ENCODE measurements at regions not wholly inside any gene's neighbourhood (a gene's known extent, or its start where the extent isn't known, plus 50 kb on each side); places are given as distances from the start of the nearest gene placed in this dataset.

DNA sequence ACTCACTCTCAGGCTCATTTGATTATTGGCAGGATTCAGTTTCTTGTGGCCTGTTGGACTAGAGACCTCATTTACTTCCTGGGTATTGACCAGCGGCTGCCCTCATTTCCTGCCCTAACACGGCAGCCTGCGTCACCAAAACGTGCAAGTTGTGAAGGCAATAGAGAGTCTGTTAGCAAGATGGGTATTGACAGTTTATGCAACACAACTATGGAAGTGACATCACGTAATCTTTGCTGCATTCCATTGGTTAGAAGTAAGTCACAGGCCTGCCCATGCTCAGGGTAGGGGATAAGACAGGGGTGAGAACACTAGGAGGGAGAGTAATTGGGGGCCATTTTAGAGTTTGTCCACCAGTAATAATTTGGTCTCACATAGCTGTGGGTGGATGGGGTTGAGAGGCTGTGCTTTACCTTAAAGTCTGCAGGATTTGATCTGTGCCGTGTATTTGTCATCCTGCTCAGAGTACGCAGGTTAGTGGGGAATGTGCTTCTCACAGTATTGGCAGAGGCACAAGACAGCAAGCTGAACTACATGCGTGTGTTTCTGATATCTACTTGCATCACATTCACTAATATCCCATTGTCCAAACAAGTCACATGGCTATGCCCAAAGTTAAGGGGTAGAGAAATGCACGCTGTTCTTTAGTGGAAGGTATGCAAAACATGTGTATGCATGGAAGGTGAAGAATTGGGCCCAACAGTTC lies 83.3 kb downstream of the EDEM1 start:
- H3K4me1 ChIP-seq (ENCODE audit: insufficient read depth, low read length), result no peaks in the 10 kb centered on the region
- no peaks in the 10 kb centered on the region for H3K9me3 ChIP-seq (ENCODE audit: insufficient read depth, low read length, severe bottlenecking)
- no peaks in the 10 kb centered on the region for H3K79me2 ChIP-seq (ENCODE audit: insufficient read depth, low read length)
- H3K27me3 ChIP-seq (ENCODE audit: insufficient read depth, low read length, poor library complexity), result no peaks in the 10 kb centered on the region
- no peak overlapping the region for H3K9ac ChIP-seq (ENCODE audit: low read depth, low read length)
- no peak overlapping the region for H3K4me2 ChIP-seq (ENCODE audit: insufficient read depth, low read length)
- no peak for DNase-seq
- TF ChIP-seq, protein P1, sequence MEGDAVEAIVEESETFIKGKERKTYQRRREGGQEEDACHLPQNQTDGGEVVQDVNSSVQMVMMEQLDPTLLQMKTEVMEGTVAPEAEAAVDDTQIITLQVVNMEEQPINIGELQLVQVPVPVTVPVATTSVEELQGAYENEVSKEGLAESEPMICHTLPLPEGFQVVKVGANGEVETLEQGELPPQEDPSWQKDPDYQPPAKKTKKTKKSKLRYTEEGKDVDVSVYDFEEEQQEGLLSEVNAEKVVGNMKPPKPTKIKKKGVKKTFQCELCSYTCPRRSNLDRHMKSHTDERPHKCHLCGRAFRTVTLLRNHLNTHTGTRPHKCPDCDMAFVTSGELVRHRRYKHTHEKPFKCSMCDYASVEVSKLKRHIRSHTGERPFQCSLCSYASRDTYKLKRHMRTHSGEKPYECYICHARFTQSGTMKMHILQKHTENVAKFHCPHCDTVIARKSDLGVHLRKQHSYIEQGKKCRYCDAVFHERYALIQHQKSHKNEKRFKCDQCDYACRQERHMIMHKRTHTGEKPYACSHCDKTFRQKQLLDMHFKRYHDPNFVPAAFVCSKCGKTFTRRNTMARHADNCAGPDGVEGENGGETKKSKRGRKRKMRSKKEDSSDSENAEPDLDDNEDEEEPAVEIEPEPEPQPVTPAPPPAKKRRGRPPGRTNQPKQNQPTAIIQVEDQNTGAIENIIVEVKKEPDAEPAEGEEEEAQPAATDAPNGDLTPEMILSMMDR (IDR thresholded peaks at IDR 0.05; ENCODE audit: borderline replicate concordance, extremely low read depth, low read length, poor library complexity, severe bottlenecking), result no peak
- no peak for TF ChIP-seq EZH2 (IDR thresholded peaks at IDR 0.05; ENCODE audit: borderline replicate concordance, low read depth, low read length, severe bottlenecking)
- H3K27ac ChIP-seq (ENCODE audit: low read length), result no peak overlapping the region
- H4K20me1 ChIP-seq (ENCODE audit: insufficient read depth, low read length), result no peaks in the 10 kb centered on the region
- no peak overlapping the region for H3K4me3 ChIP-seq (ENCODE audit: low read depth in 1 of 2, low read length in 2 of 2)
- no peaks in the 10 kb centered on the region for H3K36me3 ChIP-seq (ENCODE audit: insufficient read depth, low read length)
- ATAC-seq (ENCODE audit: insufficient read depth, low read depth), result no peak
- no peak overlapping the region for H2AFZ ChIP-seq (ENCODE audit: low read depth, low read length)

DNA sequence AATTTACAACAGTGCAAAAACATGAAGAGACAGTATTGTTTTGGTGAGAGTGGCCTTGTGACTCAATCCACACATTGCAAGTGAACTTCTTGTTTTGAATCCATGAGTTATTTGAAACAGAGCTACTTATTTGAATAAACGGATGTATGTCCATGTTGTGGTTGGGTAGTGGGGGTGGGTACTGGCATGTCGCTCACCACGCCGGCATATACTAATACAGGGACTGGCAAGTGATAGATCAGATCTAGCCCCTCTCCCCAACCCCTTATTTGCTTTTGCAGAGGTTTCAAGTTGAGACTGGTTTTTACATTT lies 83.8 kb downstream of the EDEM1 start:
- no peak overlapping the region for H3K9ac ChIP-seq (ENCODE audit: low read depth, low read length)
- no peak for DNase-seq

DNA sequence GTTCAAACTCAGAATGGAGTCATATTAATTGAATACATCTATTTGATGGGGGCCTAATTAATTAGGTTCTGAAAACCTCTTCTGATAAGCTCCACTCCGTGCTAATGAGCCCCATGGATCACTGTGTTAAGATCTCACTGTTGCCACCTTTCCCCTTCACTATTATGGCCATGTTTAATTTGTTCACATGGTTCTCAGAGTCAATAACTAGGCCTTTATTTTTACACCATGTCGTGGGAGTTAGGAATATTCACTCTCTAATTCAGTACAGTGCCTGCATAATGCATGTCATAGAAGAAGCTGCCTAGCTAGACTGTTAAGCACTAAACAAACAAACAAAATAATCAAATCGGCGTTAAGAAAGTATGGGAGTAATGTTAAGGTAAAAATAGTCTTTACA lies 84.9 kb downstream of the EDEM1 start:
- Histone ChIP-seq H3K27ac (ENCODE audit: low read length) (no peak overlapping the region), H3K9ac (ENCODE audit: low read depth, low read length) (no peak overlapping the region), H2AFZ (ENCODE audit: low read depth, low read length) (no peak overlapping the region), H3K36me3 (ENCODE audit: insufficient read depth, low read length) (no peaks in the 10 kb centered on the region), H4K20me1 (ENCODE audit: insufficient read depth, low read length) (no peaks in the 10 kb centered on the region), H3K4me2 (ENCODE audit: insufficient read depth, low read length) (no peak overlapping the region), H3K27me3 (ENCODE audit: insufficient read depth, low read length, poor library complexity) (no peaks in the 10 kb centered on the region), H3K4me1 (ENCODE audit: insufficient read depth, low read length) (no peaks in the 10 kb centered on the region), H3K79me2 (ENCODE audit: insufficient read depth, low read length) (no peaks in the 10 kb centered on the region), H3K4me3 (ENCODE audit: low read depth in 1 of 2, low read length in 2 of 2) (no peak overlapping the region), H3K9me3 (ENCODE audit: insufficient read depth, low read length, severe bottlenecking) (no peaks in the 10 kb centered on the region)
- DNase-seq, result no peak
- TF ChIP-seq, protein P1 (IDR thresholded peaks at IDR 0.05; ENCODE audit: borderline replicate concordance, extremely low read depth, low read length, poor library complexity, severe bottlenecking), result no peak
- TF ChIP-seq EZH2 (IDR thresholded peaks at IDR 0.05; ENCODE audit: borderline replicate concordance, low read depth, low read length, severe bottlenecking), result no peak
- no peak for ATAC-seq (ENCODE audit: insufficient read depth, low read depth)

More for the DNA sequence above, 83.8 kb downstream of the EDEM1 start:
- H3K9me3 ChIP-seq (ENCODE audit: insufficient read depth, low read length, severe bottlenecking), result no peaks in the 10 kb centered on the region
- H3K4me1 ChIP-seq (ENCODE audit: insufficient read depth, low read length), result no peaks in the 10 kb centered on the region
- H3K36me3 ChIP-seq (ENCODE audit: insufficient read depth, low read length), result no peaks in the 10 kb centered on the region
- TF ChIP-seq, protein P1 (IDR thresholded peaks at IDR 0.05; ENCODE audit: borderline replicate concordance, extremely low read depth, low read length, poor library complexity, severe bottlenecking), result no peak
- no peak for TF ChIP-seq EZH2 (IDR thresholded peaks at IDR 0.05; ENCODE audit: borderline replicate concordance, low read depth, low read length, severe bottlenecking)
- H3K27ac ChIP-seq (ENCODE audit: low read length), result no peak overlapping the region
- H3K27me3 ChIP-seq (ENCODE audit: insufficient read depth, low read length, poor library complexity), result no peaks in the 10 kb centered on the region
- H3K4me2 ChIP-seq (ENCODE audit: insufficient read depth, low read length), result no peak overlapping the region
- no peak overlapping the region for H3K4me3 ChIP-seq (ENCODE audit: low read depth in 1 of 2, low read length in 2 of 2)
- H3K79me2 ChIP-seq (ENCODE audit: insufficient read depth, low read length), result no peaks in the 10 kb centered on the region
- H2AFZ ChIP-seq (ENCODE audit: low read depth, low read length), result no peak overlapping the region
- H4K20me1 ChIP-seq (ENCODE audit: insufficient read depth, low read length), result no peaks in the 10 kb centered on the region
- ATAC-seq (ENCODE audit: insufficient read depth, low read depth), result no peak

Data from DND-41 (cell line).